ENCODE measurements at regions not wholly inside any gene's neighbourhood (a gene's known extent, or its start where the extent isn't known, plus 50 kb on each side); places are given as distances from the start of the nearest gene placed in this dataset.

DNA sequence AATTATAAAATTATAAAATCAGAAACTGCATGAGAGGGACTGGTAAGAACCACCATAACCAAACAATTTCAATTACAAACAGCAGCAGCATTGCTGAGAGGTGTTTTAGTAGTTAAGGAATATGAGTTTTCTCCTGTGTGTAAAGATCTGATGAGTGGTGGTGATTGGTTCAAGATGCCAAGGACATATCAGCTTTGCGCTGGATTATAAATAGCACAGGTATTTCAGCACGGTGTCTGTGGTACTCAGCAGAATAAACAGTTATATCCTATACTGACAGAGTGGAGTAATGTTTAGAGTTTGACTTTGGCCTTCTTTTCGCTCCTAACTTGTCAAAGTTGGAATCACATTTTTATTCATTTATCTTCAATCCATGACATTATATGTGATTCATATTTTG is 501.0 kb downstream of the CDH26 start:
- Histone ChIP-seq H3K4me2 (ENCODE audit: insufficient read depth in 1 of 2, low read depth in 2 of 2, low read length in 2 of 2) (no peak overlapping the region), H3K9ac (replicated peaks in 1 of 4; ENCODE audit: extremely low read depth in 1 of 4, low read depth in 3 of 4, low read length in 3 of 4) (no peak overlapping the region), H2BK12ac (ENCODE audit: low read depth, low read length) (no peak overlapping the region), H3K56ac (replicated peaks; ENCODE audit: insufficient read length, low read depth, low read length) (no peak overlapping the region), H3K4me1 (replicated peaks in 1 of 4; ENCODE audit: control insufficient read depth in 3 of 4, insufficient read depth in 4 of 4, low read length in 3 of 4) (no peaks in the 10 kb centered on the region), H2BK20ac (ENCODE audit: low read length) (no peak overlapping the region), H3K23me2 (ENCODE audit: low read depth, low read length) (no peaks in the 10 kb centered on the region), H3K18ac (ENCODE audit: extremely low read depth, low read length) (no peak overlapping the region), H3K36me3 (ENCODE audit: control insufficient read depth in 2 of 4, insufficient read depth in 4 of 4, low read length in 3 of 4) (no peaks in the 10 kb centered on the region), H3K9me3 (ENCODE audit: insufficient read depth in 2 of 2, low read depth in 1 of 2, low read length in 1 of 2) (no peaks in the 10 kb centered on the region), H3K4ac (replicated peaks; ENCODE audit: insufficient read length, low read depth, low read length) (no peak overlapping the region), H3K4me3 (ENCODE audit: extremely low read depth in 1 of 4, insufficient read depth in 2 of 4, low read depth in 3 of 4, low read length in 4 of 4) (no peak overlapping the region), H3K27me3 (replicated peaks in 1 of 4; ENCODE audit: control insufficient read depth in 3 of 4, extremely low read depth in 1 of 4, insufficient read depth in 3 of 4, low read length in 3 of 4) (no peaks in the 10 kb centered on the region), H3K79me1 (ENCODE audit: low read depth, low read length) (no peaks in the 10 kb centered on the region), H3K23ac (ENCODE audit: insufficient read length) (no peak overlapping the region), H3K79me2 (ENCODE audit: control insufficient read depth in 1 of 2, insufficient read depth in 2 of 2, low read length in 2 of 2) (no peaks in the 10 kb centered on the region), H3K14ac (ENCODE audit: insufficient read length) (no peak overlapping the region), H2AK5ac (ENCODE audit: low read depth, low read length) (no peak overlapping the region), H2BK15ac (ENCODE audit: low read length) (no peak overlapping the region), H4K8ac (ENCODE audit: extremely low read depth, insufficient read depth, low read length) (no peak overlapping the region), H2AFZ (ENCODE audit: low read length) (no peak overlapping the region), H4K91ac (replicated peaks; ENCODE audit: insufficient read length, low read length) (no peak overlapping the region), H4K5ac (ENCODE audit: insufficient read length, low read depth, low read length) (no peak overlapping the region), H2BK120ac (replicated peaks; ENCODE audit: low read depth, low read length) (no peak overlapping the region), H2BK5ac (ENCODE audit: low read depth, low read length) (no peak overlapping the region), H3K27ac (ENCODE audit: low read depth, low read length) (no peak overlapping the region), H4K20me1 (replicated peaks in 1 of 2; ENCODE audit: control insufficient read depth in 1 of 2, insufficient read depth in 2 of 2, low read length in 2 of 2) (no peaks in the 10 kb centered on the region)
- CTCF ChIA-PET (ENCODE audit: partially characterized antibody) = no interaction called here
- FAIRE-seq = no peak
- WGBS, 2 experiments (ENCODE audit: extremely low coverage in 1 of 2, insufficient coverage in 1 of 2, insufficient read length in 1 of 2, insufficient replicate concordance in 2 of 2, low coverage in 1 of 2, low lambda C conversion rate in 2 of 2, missing lambda C conversion rate in 1 of 2) = 99% methylated on average over 3 of the region's 3 CpGs; no CpG with 5 or more reads in 1 of the 2 experiments
- no peak for DNase-seq (ENCODE audit: low read depth in 1 of 2, low spot score in 2 of 2)
- POLR2A ChIA-PET (ENCODE audit: partially characterized antibody) = no interaction called here
- no peak for TF ChIP-seq SIRT6 (IDR thresholded peaks at IDR 0.05; ENCODE audit: low read length)
- no peak for TF ChIP-seq TAF1 (IDR thresholded peaks at IDR 0.05; ENCODE audit: low read depth, low read length)
- no peak for TF ChIP-seq CBX5 (IDR thresholded peaks at IDR 0.05; ENCODE audit: low read depth, low read length)
- TF ChIP-seq EGR1 (IDR thresholded peaks at IDR 0.05; ENCODE audit: borderline replicate concordance, low read depth, low read length) = no peak
- no peak for TF ChIP-seq TAF7 (optimal IDR thresholded peaks at IDR 0.05; ENCODE audit: borderline replicate concordance, low read depth, low read length)
- no peak for TF ChIP-seq CHD2 (IDR thresholded peaks at IDR 0.05; ENCODE audit: low read length)
- TF ChIP-seq PHF8 (conservative IDR thresholded peaks at IDR 0.05; ENCODE audit: low read depth, low read length) = no peak
- no peak for TF ChIP-seq CHD1 (IDR thresholded peaks at IDR 0.05; ENCODE audit: low read depth, low read length)
- no peak for TF ChIP-seq KDM1A (IDR thresholded peaks at IDR 0.05; ENCODE audit: borderline replicate concordance, low read length)
- TF ChIP-seq POLR2AphosphoS5 (IDR thresholded peaks at IDR 0.05; ENCODE audit: low read depth, low read length) = no peak
- TF ChIP-seq, protein P1, sequence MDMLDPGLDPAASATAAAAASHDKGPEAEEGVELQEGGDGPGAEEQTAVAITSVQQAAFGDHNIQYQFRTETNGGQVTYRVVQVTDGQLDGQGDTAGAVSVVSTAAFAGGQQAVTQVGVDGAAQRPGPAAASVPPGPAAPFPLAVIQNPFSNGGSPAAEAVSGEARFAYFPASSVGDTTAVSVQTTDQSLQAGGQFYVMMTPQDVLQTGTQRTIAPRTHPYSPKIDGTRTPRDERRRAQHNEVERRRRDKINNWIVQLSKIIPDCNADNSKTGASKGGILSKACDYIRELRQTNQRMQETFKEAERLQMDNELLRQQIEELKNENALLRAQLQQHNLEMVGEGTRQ (IDR thresholded peaks at IDR 0.05; ENCODE audit: low read length) = no peak

Measured in H1 (cell line).